Gastroesophageal sphincter (tissue), 4 donors: ENCODE measurements at regions not wholly inside any gene's neighbourhood (a gene's known extent, or its start where the extent isn't known, plus 50 kb on each side); places are given as distances from the start of the nearest gene placed in this dataset.

Source experiments
- ATAC-seq: fragments of 150-250 bp; one replicate; pipeline ENCODE4 v1.9.1; 2016; ENCODE audit warnings: mild to moderate bottlenecking, moderate library complexity
- H3K27ac ChIP-seq, 4 donors: fragments of 200-600 bp; sonication (generic) in 3 of 4; 1 replicate in 3 of 4; 2 replicates in 1 of 4; pipeline ENCODE4 v1.5.1; 2016 to 2019
- H3K27me3 ChIP-seq: fragments of 200-600 bp; sonication (generic); one replicate; pipeline ENCODE4 v1.5.1; 2019
- H3K36me3 ChIP-seq, 2 donors: fragments of 200-600 bp; sonication (generic); one replicate each; pipeline ENCODE4 v1.5.1; 2019; ENCODE audit warnings: control low read depth in 1 of 2
- H3K4me1 ChIP-seq, 3 donors: fragments of 200-600 bp; sonication (generic); 1 replicate in 2 of 3; 2 replicates in 1 of 3; pipeline ENCODE4 v1.5.1; 2016 to 2019; ENCODE audit warnings: control low read depth in 2 of 3
- H3K4me3 ChIP-seq, 2 donors: fragments of 200-600 bp; sonication (generic); one replicate each; pipeline ENCODE4 v1.5.1; 2019; ENCODE audit warnings: mild to moderate bottlenecking in 1 of 2, moderate library complexity in 1 of 2
- H3K9me3 ChIP-seq, 3 donors: fragments of 200-600 bp; sonication (generic); one replicate each; pipeline ENCODE4 v1.5.1; 2017 to 2019; ENCODE audit warnings: control low read depth in 2 of 3
- EP300 ChIP-seq: sonication (generic); formaldehyde crosslinking; IDR thresholded peaks from one replicate; pipeline ENCODE4 v1.6.1; 2017; ENCODE audit warnings: antibody characterized with exemption, mild to moderate bottlenecking
- POLR2A ChIP-seq, 2 donors: fragments of 450-650 bp; IDR thresholded peaks; one replicate each; pipeline ENCODE4 v1.6.1; 2017; ENCODE audit warnings: antibody characterized with exemption in 2 of 2, mild to moderate bottlenecking in 2 of 2, moderate library complexity in 1 of 2
- POLR2AphosphoS5 ChIP-seq: sonication (generic); formaldehyde crosslinking; IDR thresholded peaks from one replicate; pipeline ENCODE4 v1.6.1; 2017; ENCODE audit warnings: antibody characterized with exemption
- whole genome bisulfite sequencing, 2 donors: methylation state at CpG; one replicate each; pipeline ENCODE4 v1.1.5; 2018; ENCODE audit warnings: low coverage in 1 of 2; 5-methylcytosine and 5-hydroxymethylcytosine counted together
- TF ChIP-seq, protein P1 (sequence below), 4 experiments: fragments of 200-600 bp in 2 of 4; fragments of 450-650 bp in 2 of 4; sonication (generic) in 1 of 4; IDR thresholded peaks; one replicate each; pipeline ENCODE4 v1.5.1; 2017 to 2019; ENCODE audit warnings: antibody characterized with exemption in 4 of 4, mild to moderate bottlenecking in 2 of 4, moderate library complexity in 2 of 4

DNA sequence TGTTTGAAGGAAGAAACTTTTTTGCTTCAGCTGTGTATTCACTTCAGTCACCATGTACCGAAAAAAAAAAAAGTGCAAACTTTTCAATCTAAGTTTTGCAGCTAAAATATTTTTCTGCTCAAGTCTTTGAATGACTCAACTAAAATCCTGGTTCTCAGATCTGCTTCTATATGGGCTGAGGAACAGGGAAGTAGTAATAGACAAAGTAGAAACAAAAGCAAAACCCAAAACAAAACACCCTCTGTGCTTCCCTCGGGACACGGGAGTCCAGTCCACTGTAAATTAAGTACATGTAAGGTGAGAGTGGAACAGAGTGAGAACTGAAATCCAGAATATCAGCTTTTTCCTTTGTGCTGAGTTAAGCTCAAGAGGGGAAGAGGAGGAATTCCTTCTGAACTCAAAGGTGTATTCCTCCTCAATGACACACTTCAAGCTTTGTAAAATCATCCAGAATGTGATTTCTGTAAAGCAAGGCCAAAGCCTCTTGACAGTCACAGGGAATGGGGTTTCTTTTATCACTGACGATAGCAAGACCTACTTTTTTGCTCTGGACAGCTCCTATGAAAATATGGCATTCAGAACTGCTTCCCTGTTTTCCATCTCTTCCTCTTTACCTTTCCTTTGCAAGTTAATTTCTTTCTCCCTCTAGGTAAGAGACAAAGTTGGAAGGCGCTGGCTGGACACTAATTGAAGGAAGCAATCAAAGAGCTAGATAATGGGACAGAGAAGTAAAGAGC lies 433.5 kb upstream of the MMADHC start:
- no peaks in the 10 kb centered on the region for H3K4me1 ChIP-seq
- H3K27ac ChIP-seq = no peak overlapping the region
- no peaks in the 10 kb centered on the region for H3K9me3 ChIP-seq
- 58 to 69% methylated on average over 4 to 5 of the region's 5 CpGs for whole genome bisulfite sequencing, 2 donors
- H3K36me3 ChIP-seq = no peaks in the 10 kb centered on the region
- ATAC-seq = no peak
- H3K4me3 ChIP-seq = no peak overlapping the region
- TF ChIP-seq, protein P1, sequence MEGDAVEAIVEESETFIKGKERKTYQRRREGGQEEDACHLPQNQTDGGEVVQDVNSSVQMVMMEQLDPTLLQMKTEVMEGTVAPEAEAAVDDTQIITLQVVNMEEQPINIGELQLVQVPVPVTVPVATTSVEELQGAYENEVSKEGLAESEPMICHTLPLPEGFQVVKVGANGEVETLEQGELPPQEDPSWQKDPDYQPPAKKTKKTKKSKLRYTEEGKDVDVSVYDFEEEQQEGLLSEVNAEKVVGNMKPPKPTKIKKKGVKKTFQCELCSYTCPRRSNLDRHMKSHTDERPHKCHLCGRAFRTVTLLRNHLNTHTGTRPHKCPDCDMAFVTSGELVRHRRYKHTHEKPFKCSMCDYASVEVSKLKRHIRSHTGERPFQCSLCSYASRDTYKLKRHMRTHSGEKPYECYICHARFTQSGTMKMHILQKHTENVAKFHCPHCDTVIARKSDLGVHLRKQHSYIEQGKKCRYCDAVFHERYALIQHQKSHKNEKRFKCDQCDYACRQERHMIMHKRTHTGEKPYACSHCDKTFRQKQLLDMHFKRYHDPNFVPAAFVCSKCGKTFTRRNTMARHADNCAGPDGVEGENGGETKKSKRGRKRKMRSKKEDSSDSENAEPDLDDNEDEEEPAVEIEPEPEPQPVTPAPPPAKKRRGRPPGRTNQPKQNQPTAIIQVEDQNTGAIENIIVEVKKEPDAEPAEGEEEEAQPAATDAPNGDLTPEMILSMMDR (IDR thresholded peaks at IDR 0.05) = no peak
- TF ChIP-seq POLR2A (IDR thresholded peaks at IDR 0.05) (no peak), POLR2AphosphoS5 (no peak), EP300 (no peak)
- no peaks in the 10 kb centered on the region for H3K27me3 ChIP-seq

DNA sequence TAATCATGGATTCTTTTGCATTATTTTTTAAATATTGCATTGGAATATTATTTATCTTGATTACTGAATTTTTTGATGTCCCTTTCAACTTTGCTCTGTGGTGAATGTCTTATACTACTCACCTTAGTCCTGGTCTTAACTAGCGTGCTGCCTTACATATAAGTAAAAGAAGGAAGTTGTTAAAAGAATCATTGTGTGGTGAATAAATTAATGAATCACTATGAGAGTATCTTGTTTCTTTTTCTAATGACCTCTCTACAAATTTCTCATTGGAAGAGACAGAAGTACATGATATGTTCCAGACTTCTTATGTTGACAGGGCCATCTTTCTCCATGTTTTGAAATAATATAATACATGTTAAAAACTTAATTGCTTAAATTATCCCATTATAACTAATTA lies 432.6 kb upstream of the MMADHC start:
- Histone ChIP-seq H3K36me3 (no peaks in the 10 kb centered on the region), H3K9me3 (no peaks in the 10 kb centered on the region), H3K4me1 (no peaks in the 10 kb centered on the region), H3K4me3 (no peak overlapping the region), H3K27me3 (no peaks in the 10 kb centered on the region), H3K27ac (no peak overlapping the region)
- no peak for ATAC-seq
- TF ChIP-seq, protein P1 (IDR thresholded peaks at IDR 0.05) = no peak
- TF ChIP-seq POLR2A (IDR thresholded peaks at IDR 0.05) = no peak
- TF ChIP-seq POLR2AphosphoS5 = no peak
- TF ChIP-seq EP300 = no peak
- 84 to 100% methylated on average over 1 of the region's 1 CpG for WGBS, 2 donors

DNA sequence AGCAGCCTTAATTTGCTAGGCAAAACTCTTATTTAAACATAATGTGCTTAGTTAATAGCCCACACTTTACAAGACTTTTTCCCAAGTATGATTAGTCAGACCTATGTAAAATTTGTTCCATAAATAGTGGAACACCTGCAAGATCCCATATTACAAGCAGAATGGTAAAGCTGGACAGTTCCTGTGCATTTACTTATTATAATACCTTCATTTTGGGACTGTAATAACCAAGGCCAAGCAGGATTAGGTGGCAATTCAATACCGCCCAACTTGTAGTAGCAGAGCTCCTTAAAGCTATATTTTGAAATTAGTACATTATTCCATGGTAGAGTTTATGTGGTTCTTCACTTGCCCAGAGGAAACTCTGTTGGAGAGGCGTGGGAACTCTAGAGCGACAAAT lies 431.5 kb upstream of the MMADHC start:
- no peak for ATAC-seq
- WGBS, 2 donors = 88 to 100% methylated on average over 2 to 3 of the region's 3 CpGs
- H3K36me3 ChIP-seq = no peaks in the 10 kb centered on the region

DNA sequence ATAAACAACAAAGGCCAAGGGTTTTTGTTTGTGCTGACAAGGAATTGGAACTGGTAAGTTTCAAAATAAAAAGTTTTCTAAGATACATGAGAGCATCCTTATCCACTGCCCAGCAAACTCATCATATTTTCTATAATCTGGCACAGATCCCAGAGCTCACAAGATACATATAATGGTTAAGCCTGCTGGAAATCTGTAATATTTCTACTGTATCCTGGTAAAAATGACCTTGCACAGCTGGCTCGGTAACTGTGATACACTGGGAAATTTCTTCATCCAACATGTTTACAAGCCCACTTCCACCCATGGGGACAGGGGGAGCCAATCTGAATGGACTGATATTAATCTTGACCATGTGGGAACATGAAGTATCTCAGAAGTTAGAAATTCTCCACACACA lies 425.4 kb upstream of the MMADHC start:
- 22 to 82% methylated on average over 1 of the region's 1 CpG for whole genome bisulfite sequencing, 2 donors
- Histone ChIP-seq H3K4me1 (no peaks in the 10 kb centered on the region), H3K36me3 (no peaks in the 10 kb centered on the region), H3K27me3 (no peaks in the 10 kb centered on the region), H3K9me3 (no peaks in the 10 kb centered on the region), H3K27ac (no peak overlapping the region), H3K4me3 (no peak overlapping the region)
- TF ChIP-seq EP300 = no peak
- ATAC-seq = no peak

More for the DNA sequence above, 431.5 kb upstream of the MMADHC start:
- Histone ChIP-seq H3K9me3 (no peaks in the 10 kb centered on the region), H3K27ac (no peak overlapping the region), H3K4me3 (no peak overlapping the region), H3K27me3 (no peaks in the 10 kb centered on the region), H3K4me1 (no peaks in the 10 kb centered on the region)
- TF ChIP-seq, protein P1 (IDR thresholded peaks at IDR 0.05) = no peak
- TF ChIP-seq POLR2AphosphoS5 (no peak), POLR2A (IDR thresholded peaks at IDR 0.05) (no peak), EP300 (no peak)

DNA sequence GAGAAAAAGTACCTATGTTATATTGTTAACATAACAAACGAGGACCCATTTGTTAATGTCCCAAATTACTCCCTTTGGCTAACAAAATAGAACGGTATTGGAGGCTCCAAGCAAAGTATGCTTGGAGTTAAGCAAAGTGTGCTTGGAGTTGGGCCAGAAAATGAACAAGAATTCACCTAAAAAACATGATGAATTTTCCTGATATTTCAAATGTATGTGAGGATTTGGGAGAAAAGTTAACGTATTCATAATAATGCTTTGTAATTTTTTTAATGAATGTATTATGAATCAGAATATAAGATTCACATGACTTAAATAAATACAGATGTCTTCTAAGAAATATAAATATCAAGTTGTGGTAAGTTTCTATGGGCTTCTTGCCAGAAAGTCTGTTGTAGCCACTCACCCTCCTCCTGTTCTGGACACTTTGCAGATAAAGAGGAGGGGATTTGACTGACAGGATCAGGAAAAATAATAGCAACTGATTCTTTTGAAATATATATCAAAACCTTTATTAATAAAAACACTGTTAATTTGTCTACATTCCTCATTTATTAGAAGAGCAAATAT lies 423.7 kb upstream of the MMADHC start:
- WGBS, 2 donors = 53 to 62% methylated on average over 3 of the region's 3 CpGs
- no peak for TF ChIP-seq POLR2AphosphoS5
- no peak for TF ChIP-seq EP300
- TF ChIP-seq, protein P1 (IDR thresholded peaks at IDR 0.05) = no peak
- no peak for TF ChIP-seq POLR2A (IDR thresholded peaks at IDR 0.05)
- Histone ChIP-seq H3K9me3 (no peaks in the 10 kb centered on the region), H3K27me3 (no peaks in the 10 kb centered on the region), H3K4me3 (no peak overlapping the region), H3K4me1 (no peaks in the 10 kb centered on the region), H3K36me3 (no peaks in the 10 kb centered on the region), H3K27ac (no peak overlapping the region)
- no peak for ATAC-seq
